ENCODE measurements at regions not wholly inside any gene's neighbourhood (a gene's known extent, or its start where the extent isn't known, plus 50 kb on each side); places are given as distances from the start of the nearest gene placed in this dataset.
"Not testable (repeated sequence)": the region's sequence is repeated elsewhere in the genome, so short reads cannot be mapped to it uniquely, and the experiment has no call there.

- TF ChIP-seq CTCF, POLR2A, POLR2AphosphoS5 (IDR thresholded peaks at IDR 0.05): not testable (repeated sequence)
Observed at GRCh38 chr11:107253661-107254060, 204.0 kb downstream of the CWF19L2 start.
